Glutamatergic neuron (in vitro differentiated cells): ENCODE measurements at regions not wholly inside any gene's neighbourhood (a gene's known extent, or its start where the extent isn't known, plus 50 kb on each side); places are given as distances from the start of the nearest gene placed in this dataset.

Experiments used
- DNase-seq: peaks from one replicate; pipeline ENCODE4 v3.0.0; 2022
- H3K27ac Mint-ChIP-seq: one replicate; pipeline ENCODE4 v1.8.0; 2020; ENCODE audit warnings: mild to moderate bottlenecking, mixed read lengths, inconsistent platforms; ENCODE audit not compliant: unreplicated experiment
- H3K27me3 Mint-ChIP-seq: one replicate; pipeline ENCODE4 v1.8.0; 2020; ENCODE audit warnings: mild to moderate bottlenecking, moderate library complexity, mixed read lengths, inconsistent platforms; ENCODE audit not compliant: unreplicated experiment
- H3K36me3 Mint-ChIP-seq: one replicate; pipeline ENCODE4 v1.8.0; 2020; ENCODE audit warnings: mild to moderate bottlenecking, mixed read lengths, inconsistent platforms; ENCODE audit not compliant: unreplicated experiment
- H3K4me1 Mint-ChIP-seq: one replicate; pipeline ENCODE4 v1.8.0; 2020; ENCODE audit warnings: mild to moderate bottlenecking, low read depth, mixed read lengths, inconsistent platforms; ENCODE audit not compliant: unreplicated experiment
- H3K4me3 Mint-ChIP-seq: one replicate; pipeline ENCODE4 v1.8.0; 2020; ENCODE audit warnings: mild to moderate bottlenecking, mixed read lengths, inconsistent platforms; ENCODE audit not compliant: unreplicated experiment
- H3K9me3 Mint-ChIP-seq: one replicate; pipeline ENCODE4 v1.8.0; 2020; ENCODE audit warnings: mild to moderate bottlenecking, moderate library complexity, mixed read lengths, inconsistent platforms; ENCODE audit not compliant: unreplicated experiment
- CTCF ChIP-seq: fragments of 200-600 bp; sonication (generic); IDR thresholded peaks from one replicate; pipeline ENCODE4 v1.5.0; 2021; ENCODE audit not compliant: partially characterized antibody, unreplicated experiment

GRCh38 chr6:12228447-12229146 is 61.6 kb upstream of the EDN1 start:
- no peaks in the 10 kb centered on the region for H3K36me3 Mint-ChIP-seq
- TF ChIP-seq CTCF = no peak
- H3K9me3 Mint-ChIP-seq = no peaks in the 10 kb centered on the region
- H3K27me3 Mint-ChIP-seq = peaks cover 2% of the 10 kb centered on the region
- DNase-seq = no peak
- no peak overlapping the region for H3K27ac Mint-ChIP-seq
- no peaks in the 10 kb centered on the region for H3K4me1 Mint-ChIP-seq
- no peak overlapping the region for H3K4me3 Mint-ChIP-seq

DNA sequence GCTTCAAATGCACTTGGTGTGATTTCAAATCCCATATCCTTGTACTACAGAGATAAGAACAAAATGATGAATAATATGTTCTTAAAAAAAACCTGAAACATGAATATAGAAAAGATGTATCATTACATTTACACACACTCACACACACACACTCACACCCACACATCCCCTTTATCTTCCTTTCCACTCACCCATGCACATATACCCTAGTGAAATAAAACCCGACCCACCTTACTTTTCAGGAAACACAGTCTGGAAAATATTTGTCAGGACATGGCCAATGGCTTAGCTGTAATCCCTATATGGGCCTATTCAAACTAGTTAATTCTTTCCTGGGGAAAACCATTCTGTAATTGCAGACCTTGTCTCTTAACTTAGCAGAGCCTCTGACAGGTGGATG is 60.8 kb upstream of the EDN1 start:
- Mint-ChIP-seq H3K4me3 (no peak overlapping the region), H3K9me3 (no peaks in the 10 kb centered on the region), H3K27me3 (peaks cover 2% of the 10 kb centered on the region), H3K4me1 (no peaks in the 10 kb centered on the region), H3K27ac (no peak overlapping the region), H3K36me3 (no peaks in the 10 kb centered on the region)
- DNase-seq = no peak
- no peak for TF ChIP-seq CTCF

DNA sequence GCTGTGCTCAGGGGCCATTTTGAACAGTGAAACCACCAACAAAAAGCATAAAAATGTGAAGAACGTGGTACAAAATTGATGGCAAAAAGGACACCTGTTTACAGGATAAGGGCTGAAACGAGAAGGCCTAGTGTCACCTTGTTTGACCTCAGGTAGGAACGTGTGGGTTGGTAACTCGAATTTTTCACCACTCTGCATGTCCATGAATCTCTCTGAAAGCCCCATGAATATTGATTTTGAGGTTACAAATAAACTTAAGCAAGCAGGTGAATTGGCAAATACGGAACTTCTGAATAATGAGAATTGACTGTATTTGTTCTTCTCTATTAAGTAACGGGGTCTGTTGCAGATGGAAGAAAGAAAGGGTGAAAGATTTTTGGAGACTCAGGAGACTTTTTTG is 59.6 kb upstream of the EDN1 start:
- H3K4me3 Mint-ChIP-seq = no peak overlapping the region
- no peaks in the 10 kb centered on the region for H3K9me3 Mint-ChIP-seq
- DNase-seq = no peak
- no peak overlapping the region for H3K27ac Mint-ChIP-seq
- no peaks in the 10 kb centered on the region for H3K4me1 Mint-ChIP-seq
- no peak for TF ChIP-seq CTCF
- no peaks in the 10 kb centered on the region for H3K36me3 Mint-ChIP-seq
- peaks cover 2% of the 10 kb centered on the region for H3K27me3 Mint-ChIP-seq

- no peak overlapping the region for H3K27ac Mint-ChIP-seq
- no peak overlapping the region for H3K4me3 Mint-ChIP-seq
- no peak for DNase-seq
- no peak for TF ChIP-seq CTCF
- no peaks in the 10 kb centered on the region for H3K36me3 Mint-ChIP-seq
- H3K9me3 Mint-ChIP-seq = no peaks in the 10 kb centered on the region
- no peaks in the 10 kb centered on the region for H3K4me1 Mint-ChIP-seq
- H3K27me3 Mint-ChIP-seq = no peaks in the 10 kb centered on the region
Measured at GRCh38 chr6:12232339-12232738, 57.8 kb upstream of the EDN1 start.

- DNase-seq = no peak
Measured at GRCh38 chr6:12232821-12233220, 57.3 kb upstream of the EDN1 start.

More at GRCh38 chr6:12232821-12233220, 57.3 kb upstream of the EDN1 start:
- H3K9me3 Mint-ChIP-seq = no peaks in the 10 kb centered on the region
- H3K36me3 Mint-ChIP-seq = no peaks in the 10 kb centered on the region
- H3K4me1 Mint-ChIP-seq = no peaks in the 10 kb centered on the region
- TF ChIP-seq CTCF = no peak
- H3K27ac Mint-ChIP-seq = no peak overlapping the region
- no peaks in the 10 kb centered on the region for H3K27me3 Mint-ChIP-seq
- no peak overlapping the region for H3K4me3 Mint-ChIP-seq
